NCI-H345 treated with DMSO at 0.1 percent for 48 hours (cell line): ENCODE measurements at regions not wholly inside any gene's neighbourhood (a gene's known extent, or its start where the extent isn't known, plus 50 kb on each side); places are given as distances from the start of the nearest gene placed in this dataset.
A peak's percentile ranks its signal among the peaks of the same experiment; 100 is the strongest.

Experiments used
- DNase-seq: peaks from one replicate; lab custom pipeline; 2025; ENCODE audit not compliant: unreplicated experiment; lab: John Stamatoyannopoulos, UW

GRCh38 chr2:67462738-67463496 lies 65.8 kb downstream of the ETAA1 start:
- peak; percentile 8 for DNase-seq

GRCh38 chr2:67463810-67464209 lies 66.7 kb downstream of the ETAA1 start:
- DNase-seq, result peak; percentile 53

- DNase-seq, result no peak
These were observed 68.5 kb downstream of the ETAA1 start for GRCh38 chr2:67465623-67466022.

- no peak for DNase-seq
These were observed 69.6 kb downstream of the ETAA1 start for GRCh38 chr2:67466734-67467133.

- DNase-seq, result no peak
These were observed 74.5 kb downstream of the ETAA1 start for GRCh38 chr2:67471681-67472080.

- DNase-seq, result peak; percentile 17
These were observed 80.0 kb downstream of the ETAA1 start for GRCh38 chr2:67476809-67477790.

- DNase-seq, result no peak
These were observed 82.1 kb downstream of the ETAA1 start for GRCh38 chr2:67479261-67479660.

GRCh38 chr2:67485431-67485830 lies 88.3 kb downstream of the ETAA1 start:
- DNase-seq, result no peak

- DNase-seq, result no peak
These were observed 89.1 kb downstream of the ETAA1 start for GRCh38 chr2:67486041-67486796.

- no peak for DNase-seq
These were observed 90.9 kb downstream of the ETAA1 start for GRCh38 chr2:67487993-67488392.

GRCh38 chr2:67489396-67489795 lies 92.3 kb downstream of the ETAA1 start:
- DNase-seq, result no peak

GRCh38 chr2:67498931-67499330 lies 101.8 kb downstream of the ETAA1 start:
- no peak for DNase-seq

- no peak for DNase-seq
These were observed 102.9 kb downstream of the ETAA1 start for GRCh38 chr2:67499989-67500388.

- DNase-seq, result no peak
These were observed 103.4 kb downstream of the ETAA1 start for GRCh38 chr2:67500541-67500940.

- DNase-seq, result no peak
These were observed 105.4 kb downstream of the ETAA1 start for GRCh38 chr2:67502346-67503065.

GRCh38 chr2:67503066-67503795 lies 106.1 kb downstream of the ETAA1 start:
- DNase-seq, result no peak

- no peak for DNase-seq
These were observed 113.6 kb downstream of the ETAA1 start for GRCh38 chr2:67510745-67511144.

GRCh38 chr2:67514515-67514914 lies 117.4 kb downstream of the ETAA1 start:
- no peak for DNase-seq

GRCh38 chr2:67515056-67515455 lies 117.9 kb downstream of the ETAA1 start:
- no peak for DNase-seq

- DNase-seq, result no peak
These were observed 118.4 kb downstream of the ETAA1 start for GRCh38 chr2:67515538-67515937.
